Heart left ventricle (tissue), 13 donors: ENCODE measurements at regions not wholly inside any gene's neighbourhood (a gene's known extent, or its start where the extent isn't known, plus 50 kb on each side); places are given as distances from the start of the nearest gene placed in this dataset.

Experiments used
- CTCF ChIP-seq, 12 donors: fragments of 200-600 bp; sonication (generic) in 4 of 12; IDR thresholded peaks; one replicate each; pipeline versions ENCODE4 v1.5.0 to v1.8.0; 2018 to 2022; ENCODE audit warnings: antibody characterized with exemption in 12 of 12, mild to moderate bottlenecking in 5 of 12
- POLR2A ChIP-seq, 2 donors: fragments of 450-650 bp; IDR thresholded peaks; one replicate each; pipeline ENCODE4 v1.6.1; 2017; ENCODE audit warnings: antibody characterized with exemption in 2 of 2, mild to moderate bottlenecking in 2 of 2, moderate library complexity in 2 of 2
- donor health status: ischemic (EF 13 %, LVEDD 7.1; RV severe dilation, severe dysfunction).
- donor health status: DM: no; HTN: yes; CAD: no.
- donor health status: DM: no; HTN: no; CAD: no.
- donor health status: ischemic (EF 25% LVEDD 6.9; RV normal size, moderate dysfunction).
- donor health status: ischemic (EF 25% LVEDD 5.7; RV mildly dilated, moderate dysfunction).
- donor health status: ischemic (EF 35%, LVEDD 5.7; RV mildly dilated, moderate dysfunction).
- donor health status: nonischemic (EF 11% LVEDD 7.7; RV severe dilation, severe dysfunction).
- donor health status: DM: yes; HTN: yes; CAD: no.
- donor health status: PGD.
- donor health status: ischemic (EF 29% LVEDD 5.4; RV normal size, mild dysfunction).
- donor health status: nonischemic (EF 23%, LVEDD 6.1; RV moderate dilation, normal function).

GRCh38 chr9:14978022-14979000 lies 68.1 kb upstream of the FREM1 start:
- TF ChIP-seq CTCF (IDR thresholded peaks at IDR 0.05), result no peak
- no peak for TF ChIP-seq POLR2A (IDR thresholded peaks at IDR 0.05)
